Epithelial cell of proximal tubule (primary cell): ENCODE measurements at regions not wholly inside any gene's neighbourhood (a gene's known extent, or its start where the extent isn't known, plus 50 kb on each side); places are given as distances from the start of the nearest gene placed in this dataset.

ENCODE experiments used
- DNase-seq: peaks from one replicate; pipeline ENCODE4 v3.0.0-alpha.2; 2011; ENCODE audit warnings: low read depth
- H3K4me3 ChIP-seq: 2 replicates; pipeline ENCODE4 v1.5.1; 2011; ENCODE audit warnings: low read depth, mild to moderate bottlenecking, low read length
- CTCF ChIP-seq: conservative IDR thresholded peaks from 2 replicates; pipeline ENCODE4 v1.5.1; 2012; ENCODE audit warnings: low read depth, mild to moderate bottlenecking, low read length

- no peak overlapping the region for H3K4me3 ChIP-seq
- DNase-seq: no peak
- no peak for TF ChIP-seq CTCF
Observed at GRCh38 chr2:198945496-198945895, 512.2 kb downstream of the SATB2 start.

DNA sequence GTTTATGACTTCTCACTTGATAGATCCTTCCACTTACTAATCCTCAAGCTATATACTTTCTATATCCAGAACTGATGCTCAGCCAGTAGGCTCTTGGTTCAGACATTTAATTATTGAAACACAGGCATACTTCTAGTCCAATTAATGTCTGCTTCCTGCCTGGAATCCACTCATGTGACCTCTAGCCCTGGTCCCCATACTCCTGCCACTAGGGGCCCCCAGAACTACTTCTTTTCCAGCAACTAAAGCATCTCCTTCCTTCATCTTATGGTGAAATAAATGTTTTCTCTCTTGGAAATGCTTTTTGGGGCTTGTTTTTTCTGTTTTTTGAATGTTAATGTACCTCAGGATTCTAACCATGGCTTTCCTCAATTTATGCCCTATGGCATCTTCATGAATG is 527.6 kb downstream of the SATB2 start:
- no peak overlapping the region for H3K4me3 ChIP-seq
- peak; percentile 56 for TF ChIP-seq CTCF
- no peak for DNase-seq

DNA sequence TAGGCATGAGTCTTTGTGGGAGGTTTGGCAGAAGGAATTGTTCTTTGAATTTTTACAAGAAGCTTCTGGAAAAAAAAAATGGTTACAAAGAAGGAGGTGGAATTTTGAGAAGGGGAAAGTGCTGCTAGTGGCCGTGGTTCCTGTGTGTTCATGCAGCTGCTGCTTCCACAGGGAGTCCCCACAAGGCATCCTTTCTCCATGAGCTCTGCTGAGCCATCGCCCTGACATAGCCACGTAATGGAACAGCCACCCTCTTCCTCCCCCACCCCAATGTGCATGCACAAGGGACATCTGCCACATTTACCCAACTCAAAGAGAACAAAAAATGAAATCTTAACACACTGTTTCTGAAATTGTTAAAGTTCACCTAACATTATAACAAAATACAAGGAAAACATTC is 529.7 kb downstream of the SATB2 start:
- H3K4me3 ChIP-seq: no peak overlapping the region
- no peak for TF ChIP-seq CTCF

GRCh38 chr2:198917926-198918720 is 539.6 kb downstream of the SATB2 start:
- TF ChIP-seq CTCF: no peak
- DNase-seq: no peak
- H3K4me3 ChIP-seq: no peak overlapping the region

More for the DNA sequence above, 529.7 kb downstream of the SATB2 start:
- no peak for DNase-seq

DNA sequence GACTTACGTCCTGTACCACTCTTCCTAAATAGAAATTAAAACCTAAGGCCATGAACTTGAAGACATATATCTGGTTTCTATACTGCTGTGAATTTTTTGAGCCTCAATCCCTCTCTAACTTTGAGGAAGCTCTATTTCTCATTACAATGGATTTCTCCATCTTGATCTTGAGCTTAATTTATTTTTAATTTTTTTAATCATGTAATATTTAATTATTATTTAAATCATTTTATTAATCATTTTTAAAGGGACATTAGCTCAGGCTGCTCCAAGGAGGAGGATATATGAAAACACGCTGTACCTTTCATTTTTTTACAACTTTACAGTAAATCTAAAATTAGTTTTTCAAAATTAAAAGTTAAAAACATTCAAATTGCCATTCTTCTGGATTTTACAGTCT is 540.5 kb downstream of the SATB2 start:
- no peak for TF ChIP-seq CTCF
- no peak for DNase-seq
- no peak overlapping the region for H3K4me3 ChIP-seq

DNA sequence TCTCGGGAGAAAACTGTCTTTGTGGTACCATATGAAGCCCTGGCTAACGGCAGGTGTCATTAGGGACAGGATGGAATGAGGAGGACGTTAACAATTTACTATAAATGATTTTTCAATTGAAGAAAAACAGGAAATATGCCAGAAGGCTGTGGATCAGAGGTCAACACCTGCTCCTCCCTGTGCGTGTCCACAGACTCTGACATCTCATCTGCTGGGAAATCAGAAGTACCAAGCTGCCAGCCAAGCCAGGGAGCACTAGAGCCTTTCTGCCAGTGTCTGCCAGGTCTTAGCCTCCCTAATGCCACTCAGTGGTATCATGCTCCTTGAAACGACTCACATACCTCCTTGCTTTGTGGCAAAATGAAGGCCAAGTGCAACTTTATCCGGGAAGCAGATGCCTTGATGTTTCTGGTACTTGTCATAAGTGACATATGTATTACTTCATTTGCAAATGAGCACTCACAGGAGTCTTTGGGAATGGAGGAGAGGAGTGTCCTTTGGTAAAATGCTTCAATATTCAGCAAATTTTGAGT is 541.1 kb downstream of the SATB2 start:
- H3K4me3 ChIP-seq: no peak overlapping the region
- TF ChIP-seq CTCF: no peak
- DNase-seq: no peak

- H3K4me3 ChIP-seq: no peak overlapping the region
- DNase-seq: no peak
- TF ChIP-seq CTCF: no peak
Observed at GRCh38 chr2:198913394-198914152, 544.2 kb downstream of the SATB2 start.
